ENCODE measurements at regions not wholly inside any gene's neighbourhood (a gene's known extent, or its start where the extent isn't known, plus 50 kb on each side); places are given as distances from the start of the nearest gene placed in this dataset.

DNA sequence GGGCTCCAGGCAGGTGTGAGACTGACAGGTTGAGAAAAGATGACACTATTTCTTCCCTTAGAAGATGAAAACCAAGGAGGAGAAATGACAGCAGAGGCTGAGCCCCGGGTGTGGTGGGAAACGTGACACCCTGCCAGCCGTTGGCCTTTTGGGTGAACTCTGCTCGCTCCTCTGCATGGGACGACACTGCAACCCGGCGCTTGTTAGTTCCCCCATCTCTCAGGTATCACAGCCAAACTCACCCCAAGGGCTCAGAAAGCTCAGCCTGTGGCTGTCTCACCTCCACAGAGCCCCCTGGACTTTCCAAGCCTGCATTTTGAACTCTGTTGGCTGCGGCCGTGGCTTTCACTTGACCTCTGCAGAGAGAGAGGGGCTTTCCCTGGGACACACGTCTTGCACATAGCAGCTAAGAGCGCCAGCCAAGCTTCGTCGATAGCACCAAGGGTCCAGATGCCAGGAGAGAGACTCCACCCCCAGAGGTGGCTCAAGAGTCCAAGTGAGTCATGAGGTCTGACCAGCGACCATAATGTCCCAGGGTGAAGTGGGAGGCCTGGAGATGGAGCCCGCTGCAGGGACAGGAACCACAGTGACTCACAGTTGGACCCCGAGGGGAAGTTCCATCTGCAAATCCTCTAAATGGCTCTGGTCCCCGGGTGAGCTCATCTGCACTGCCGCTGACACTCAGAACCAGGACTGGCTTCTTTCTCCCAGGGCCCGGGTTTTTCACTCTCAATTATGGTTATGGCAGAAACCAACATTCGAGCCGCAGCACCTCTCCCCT, 301.9 kb downstream of the SOX9 start:
- Mint-ChIP-seq H3K9me3 (peaks cover 7% of the 10 kb centered on the region), H3K4me3 (peak overlapping the region; percentile 58), H3K27me3 (peaks cover 8% of the 10 kb centered on the region)

GRCh38 chr17:72423286-72423589, 302.4 kb downstream of the SOX9 start:
- Mint-ChIP-seq H3K27ac (peak overlapping the region; percentile 83), H3K4me3 (peak overlapping the region; percentile 52), H3K9me3 (peaks cover 4% of the 10 kb centered on the region), H3K27me3 (peaks cover 6% of the 10 kb centered on the region), H3K4me1 (peaks cover 29% of the 10 kb centered on the region), H3K36me3 (peaks cover 3% of the 10 kb centered on the region)
- DNase-seq (ENCODE audit: low spot score in 2 of 2) (no peak), ATAC-seq (ENCODE audit: low read depth) (no peak)

More for the DNA sequence above, 301.9 kb downstream of the SOX9 start:
- peak; percentile 53 for ATAC-seq (ENCODE audit: low read depth)
- Mint-ChIP-seq H3K36me3 (peaks cover 5% of the 10 kb centered on the region), H3K27ac (peak overlapping the region; percentile 83), H3K4me1 (peaks cover 29% of the 10 kb centered on the region)
- peak in 1 of 2 donors; percentile 19 for DNase-seq (ENCODE audit: low spot score in 2 of 2)

DNA sequence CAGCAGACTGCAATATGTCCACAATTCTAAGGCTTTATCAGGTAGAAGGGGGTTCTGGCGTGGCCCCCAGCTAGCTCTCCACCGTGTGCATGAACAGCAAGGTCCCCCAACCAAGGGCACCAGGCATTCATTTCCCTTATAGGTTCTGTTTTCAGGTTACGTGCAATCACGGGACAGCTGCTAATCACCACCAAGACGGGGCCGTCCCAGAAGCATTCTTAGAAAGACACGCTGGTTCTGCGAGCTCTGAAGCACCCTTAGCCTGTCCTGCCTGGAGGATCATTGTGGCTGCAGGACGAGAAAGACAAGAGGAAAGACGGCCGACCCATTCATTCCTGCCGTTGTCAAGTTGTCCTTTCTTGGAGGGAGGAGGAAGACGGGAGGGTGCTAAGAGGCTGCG, 302.9 kb downstream of the SOX9 start:
- Mint-ChIP-seq H3K4me1 (peaks cover 29% of the 10 kb centered on the region), H3K36me3 (peaks cover 2% of the 10 kb centered on the region), H3K27ac (no peak overlapping the region), H3K9me3 (peaks cover 2% of the 10 kb centered on the region), H3K4me3 (no peak overlapping the region), H3K27me3 (peaks cover 5% of the 10 kb centered on the region)
- DNase-seq (ENCODE audit: low spot score in 2 of 2) (no peak), ATAC-seq (ENCODE audit: low read depth) (no peak)

DNA sequence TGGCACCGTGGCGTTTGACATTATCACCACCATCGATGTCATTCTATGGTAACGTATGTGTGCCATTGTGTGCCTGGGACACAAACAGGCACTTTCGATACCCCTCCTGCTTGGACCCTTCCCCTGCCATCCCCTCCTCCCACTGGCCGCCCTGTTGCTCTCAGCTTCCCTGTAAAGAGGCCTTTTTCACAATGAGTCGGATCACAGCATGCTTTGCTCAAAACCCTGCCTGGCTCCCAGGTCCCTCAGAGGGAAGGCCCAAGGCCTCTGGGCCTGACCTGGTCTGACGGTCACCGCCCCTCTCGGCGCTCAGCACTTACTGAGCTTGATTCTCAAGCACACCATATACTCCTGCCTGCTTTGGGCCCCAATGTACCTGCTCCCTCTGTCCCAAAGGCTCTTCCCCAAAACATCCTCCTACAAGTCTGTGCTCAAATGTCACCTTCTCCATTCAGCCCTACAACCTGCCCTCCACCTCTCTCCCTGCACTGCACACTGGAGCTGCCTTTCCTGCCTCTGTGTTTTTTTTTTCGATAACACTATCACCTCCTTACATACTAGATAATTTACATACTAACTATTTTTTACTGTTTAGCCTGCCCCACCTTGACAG, 303.8 kb downstream of the SOX9 start:
- ATAC-seq (ENCODE audit: low read depth) = no peak
- no peak for DNase-seq (ENCODE audit: low spot score in 2 of 2)
- H3K27ac Mint-ChIP-seq = no peak overlapping the region
- H3K4me1 Mint-ChIP-seq = peaks cover 29% of the 10 kb centered on the region
- H3K4me3 Mint-ChIP-seq = no peak overlapping the region
- peaks cover 4% of the 10 kb centered on the region for H3K27me3 Mint-ChIP-seq
- no peaks in the 10 kb centered on the region for H3K36me3 Mint-ChIP-seq
- no peaks in the 10 kb centered on the region for H3K9me3 Mint-ChIP-seq

DNA sequence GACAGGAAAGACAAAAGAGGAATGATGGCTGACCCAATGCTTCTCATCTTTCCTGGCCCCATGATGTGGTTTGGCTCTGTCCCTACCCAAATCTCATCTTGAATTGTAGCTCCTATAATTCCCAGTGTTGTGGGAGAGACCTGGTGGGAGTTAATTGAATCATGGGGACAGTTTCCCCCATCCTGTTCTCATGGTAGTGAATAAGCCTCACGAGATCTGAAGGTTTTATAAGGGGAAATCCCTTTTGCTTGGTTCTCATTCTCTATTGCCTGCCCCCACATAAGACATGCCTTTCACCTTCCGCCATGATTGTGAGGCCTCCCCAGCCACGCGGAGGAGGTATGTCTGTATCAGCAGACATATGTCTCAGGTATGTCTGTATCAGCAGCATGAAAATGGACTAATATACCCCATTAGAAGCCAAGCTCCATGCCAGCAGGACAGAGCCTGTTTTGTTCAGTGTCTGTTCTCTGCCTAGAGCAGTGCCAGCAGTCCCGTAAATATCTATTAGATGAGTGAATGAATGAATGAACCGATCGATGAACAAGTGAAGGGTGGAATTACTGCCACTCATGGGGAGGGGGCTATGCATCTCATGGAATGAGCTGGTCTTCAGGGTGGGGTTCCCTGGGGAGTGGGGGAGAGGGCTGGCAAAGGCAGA, 304.4 kb downstream of the SOX9 start:
- H3K27me3 Mint-ChIP-seq = peaks cover 4% of the 10 kb centered on the region
- H3K4me3 Mint-ChIP-seq = no peak overlapping the region
- DNase-seq (ENCODE audit: low spot score in 2 of 2) (no peak), ATAC-seq (ENCODE audit: low read depth) (no peak)
- H3K27ac Mint-ChIP-seq = no peak overlapping the region
- peaks cover 25% of the 10 kb centered on the region for H3K4me1 Mint-ChIP-seq
- H3K9me3 Mint-ChIP-seq = no peaks in the 10 kb centered on the region
- no peaks in the 10 kb centered on the region for H3K36me3 Mint-ChIP-seq

DNA sequence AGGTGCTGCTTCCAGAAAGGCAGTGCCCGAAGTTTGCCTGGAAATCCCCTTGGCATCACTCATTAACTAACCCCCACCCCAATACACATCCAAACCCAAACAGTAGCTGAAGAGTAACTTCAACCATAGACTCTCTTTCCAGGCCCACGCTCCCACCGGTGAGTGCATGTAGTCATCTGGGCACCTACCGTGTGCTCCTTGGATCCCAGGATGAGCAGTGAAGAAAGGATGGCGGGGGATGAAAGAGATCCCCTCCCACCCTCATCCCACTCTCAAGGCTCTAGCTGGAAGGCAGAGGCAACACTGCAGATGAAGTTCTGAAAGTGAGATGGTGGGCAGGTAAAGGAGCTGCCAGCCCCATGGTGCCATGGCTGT, 305.0 kb downstream of the SOX9 start:
- H3K4me1 Mint-ChIP-seq = peaks cover 19% of the 10 kb centered on the region
- no peak overlapping the region for H3K4me3 Mint-ChIP-seq
- no peaks in the 10 kb centered on the region for H3K36me3 Mint-ChIP-seq
- no peak overlapping the region for H3K27ac Mint-ChIP-seq
- no peaks in the 10 kb centered on the region for H3K9me3 Mint-ChIP-seq
- H3K27me3 Mint-ChIP-seq = peaks cover 4% of the 10 kb centered on the region
- no peak for DNase-seq (ENCODE audit: low spot score in 2 of 2)
- ATAC-seq (ENCODE audit: low read depth) = no peak

DNA sequence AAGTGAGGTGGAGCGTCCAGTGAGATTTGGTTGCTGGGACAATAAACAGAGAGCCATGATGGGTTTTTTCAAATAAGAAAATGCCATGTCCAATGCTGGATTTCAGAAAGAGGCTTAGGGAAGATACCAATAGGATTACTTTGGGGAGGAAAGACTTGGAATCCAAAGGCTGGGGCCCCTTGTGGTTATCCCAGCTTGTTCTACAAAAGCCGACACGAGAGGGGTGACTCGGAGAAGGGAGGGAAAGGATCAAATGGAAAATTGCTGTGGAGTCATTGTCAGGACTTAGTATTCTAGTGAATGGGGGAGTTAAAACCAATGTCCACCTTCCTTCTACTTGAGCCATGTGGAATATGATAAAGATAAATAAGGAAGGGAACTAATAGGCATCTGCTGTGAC, 305.5 kb downstream of the SOX9 start:
- no peak for ATAC-seq (ENCODE audit: low read depth)
- H3K4me1 Mint-ChIP-seq = peaks cover 19% of the 10 kb centered on the region

DNA sequence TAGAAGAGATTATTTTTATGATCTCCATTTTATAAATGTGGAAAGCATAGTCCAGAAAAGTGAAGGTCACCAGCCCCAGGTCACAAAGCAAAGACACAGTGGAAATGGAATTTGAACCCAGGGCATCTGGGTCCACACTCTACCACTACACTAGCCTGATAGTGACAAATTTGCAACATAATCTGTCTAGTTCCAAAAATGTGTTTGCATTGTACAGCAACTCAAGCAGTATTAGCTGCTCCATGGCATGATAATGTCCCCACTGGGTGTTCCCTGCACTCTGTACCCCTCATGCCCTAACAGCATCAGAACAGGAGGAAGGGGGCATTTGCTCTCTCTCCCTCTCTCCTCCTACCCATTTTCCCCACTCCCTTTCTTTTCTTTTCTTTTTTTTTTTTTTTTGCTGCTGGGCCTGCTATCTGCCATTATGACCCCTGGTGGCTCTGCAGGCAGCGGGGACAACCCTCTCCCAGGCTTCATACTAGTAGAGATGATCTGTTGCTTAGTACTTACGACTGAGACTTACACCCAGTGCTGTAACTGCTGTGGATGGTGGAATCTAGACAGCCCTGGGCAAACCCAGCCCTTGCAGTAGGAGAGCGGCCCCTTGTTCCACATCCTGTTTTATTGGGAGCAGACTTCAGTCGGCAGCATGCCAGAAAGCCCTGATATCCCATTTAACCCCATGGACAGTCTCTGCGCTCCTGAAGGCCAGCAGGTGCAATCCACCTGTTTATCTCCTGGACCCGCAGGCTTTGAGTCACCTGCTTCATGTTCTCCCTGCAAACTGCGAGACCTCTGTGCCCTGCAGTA, 306.3 kb downstream of the SOX9 start:
- no peak overlapping the region for H3K27ac Mint-ChIP-seq
- peaks cover 12% of the 10 kb centered on the region for H3K4me1 Mint-ChIP-seq
- DNase-seq (ENCODE audit: low spot score in 2 of 2) = no peak
- no peaks in the 10 kb centered on the region for H3K9me3 Mint-ChIP-seq
- peaks cover 4% of the 10 kb centered on the region for H3K27me3 Mint-ChIP-seq
- no peak overlapping the region for H3K4me3 Mint-ChIP-seq
- no peaks in the 10 kb centered on the region for H3K36me3 Mint-ChIP-seq
- ATAC-seq (ENCODE audit: low read depth) = no peak

More for the DNA sequence above, 305.5 kb downstream of the SOX9 start:
- H3K4me3 Mint-ChIP-seq = no peak overlapping the region
- no peaks in the 10 kb centered on the region for H3K9me3 Mint-ChIP-seq
- H3K27me3 Mint-ChIP-seq = peaks cover 4% of the 10 kb centered on the region
- no peaks in the 10 kb centered on the region for H3K36me3 Mint-ChIP-seq
- no peak overlapping the region for H3K27ac Mint-ChIP-seq
- no peak for DNase-seq (ENCODE audit: low spot score in 2 of 2)

DNA sequence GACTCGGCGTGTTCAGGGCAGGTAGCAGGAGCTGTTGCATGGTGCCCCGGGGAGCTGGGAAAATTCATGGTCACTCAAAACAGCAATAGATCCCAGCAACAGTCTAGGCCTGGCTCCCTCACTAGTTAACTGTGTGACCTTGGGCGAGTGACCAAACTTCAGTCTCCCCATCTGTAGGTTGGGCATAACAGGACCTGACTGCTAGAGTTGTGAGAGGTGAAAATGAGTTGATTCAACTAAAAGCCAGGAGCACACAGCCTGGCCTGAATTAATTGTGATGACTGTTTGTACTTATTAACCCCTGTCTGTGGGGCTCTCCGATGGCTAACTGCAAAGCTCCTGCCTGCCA, 306.9 kb downstream of the SOX9 start:
- DNase-seq (ENCODE audit: low spot score in 2 of 2) = no peak
- H3K27ac Mint-ChIP-seq = no peak overlapping the region
- no peak overlapping the region for H3K4me3 Mint-ChIP-seq
- peaks cover 10% of the 10 kb centered on the region for H3K4me1 Mint-ChIP-seq
- no peak for ATAC-seq (ENCODE audit: low read depth)
- no peaks in the 10 kb centered on the region for H3K9me3 Mint-ChIP-seq
- H3K36me3 Mint-ChIP-seq = no peaks in the 10 kb centered on the region
- H3K27me3 Mint-ChIP-seq = peaks cover 4% of the 10 kb centered on the region

- Mint-ChIP-seq H3K9me3 (no peaks in the 10 kb centered on the region), H3K4me1 (peaks cover 2% of the 10 kb centered on the region), H3K4me3 (no peak overlapping the region), H3K27ac (no peak overlapping the region), H3K36me3 (no peaks in the 10 kb centered on the region), H3K27me3 (peaks cover 2% of the 10 kb centered on the region)
- ATAC-seq (ENCODE audit: low read depth) = no peak
- DNase-seq (ENCODE audit: low spot score in 2 of 2) = no peak
Observed at GRCh38 chr17:72429066-72429638, 308.3 kb downstream of the SOX9 start.

DNA sequence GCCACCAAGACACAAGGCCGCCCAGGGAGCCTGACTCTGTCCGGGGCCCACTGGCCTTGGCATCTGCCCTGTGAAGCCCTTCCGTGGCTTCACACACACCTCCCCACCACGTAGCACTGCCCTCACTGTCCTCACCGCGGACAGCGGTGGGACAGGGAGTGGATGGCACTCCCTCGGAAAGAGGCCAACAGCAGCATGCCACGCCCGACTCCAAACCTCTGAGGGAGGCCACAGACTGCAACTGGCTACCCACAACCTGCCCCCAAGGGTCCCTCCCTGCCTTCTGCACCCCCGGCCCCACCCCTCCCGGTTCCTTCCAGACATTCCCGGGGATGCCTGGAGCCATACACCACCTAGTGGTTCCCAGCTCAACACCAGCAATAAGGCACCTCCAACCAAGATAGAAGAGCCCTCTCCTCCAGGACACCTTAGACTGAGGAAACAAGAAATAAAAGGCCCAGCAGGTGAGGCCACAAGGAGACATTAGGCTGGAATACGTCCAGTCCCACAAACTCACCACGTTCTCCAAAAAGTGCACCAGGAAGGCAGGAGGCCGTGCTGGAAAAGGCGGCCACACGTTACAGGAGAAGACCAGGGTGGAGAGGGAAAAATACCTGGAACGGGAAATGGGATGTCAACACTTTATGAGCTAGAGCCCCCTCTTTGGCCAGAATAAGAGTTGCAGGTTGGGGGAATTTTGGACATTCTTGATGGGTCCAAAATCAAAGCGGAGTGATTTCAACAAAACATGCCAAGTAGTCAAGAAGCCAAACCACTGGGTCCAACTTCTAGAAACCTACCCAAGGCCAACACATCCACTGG, 310.0 kb downstream of the SOX9 start:
- H3K27ac Mint-ChIP-seq = no peak overlapping the region

GRCh38 chr17:72432143-72432621, 311.4 kb downstream of the SOX9 start:
- H3K4me1 Mint-ChIP-seq = no peaks in the 10 kb centered on the region

More for the DNA sequence above, 310.0 kb downstream of the SOX9 start:
- Mint-ChIP-seq H3K9me3 (no peaks in the 10 kb centered on the region), H3K4me3 (no peak overlapping the region), H3K27me3 (peaks cover 1% of the 10 kb centered on the region), H3K36me3 (no peaks in the 10 kb centered on the region), H3K4me1 (peaks cover 2% of the 10 kb centered on the region)
- DNase-seq (ENCODE audit: low spot score in 2 of 2) (no peak), ATAC-seq (ENCODE audit: low read depth) (no peak)

GRCh38 chr17:72432881-72433280, 312.1 kb downstream of the SOX9 start:
- H3K9me3 Mint-ChIP-seq = peaks cover 1% of the 10 kb centered on the region
- H3K4me3 Mint-ChIP-seq = no peak overlapping the region
- DNase-seq (ENCODE audit: low spot score in 2 of 2) (no peak), ATAC-seq (ENCODE audit: low read depth) (no peak)
- no peaks in the 10 kb centered on the region for H3K36me3 Mint-ChIP-seq
- peaks cover 3% of the 10 kb centered on the region for H3K27me3 Mint-ChIP-seq
- H3K27ac Mint-ChIP-seq = no peak overlapping the region
- H3K4me1 Mint-ChIP-seq = no peaks in the 10 kb centered on the region

More at GRCh38 chr17:72432143-72432621, 311.4 kb downstream of the SOX9 start:
- Mint-ChIP-seq H3K27ac (no peak overlapping the region), H3K27me3 (peaks cover 3% of the 10 kb centered on the region), H3K36me3 (no peaks in the 10 kb centered on the region), H3K4me3 (no peak overlapping the region), H3K9me3 (peaks cover 1% of the 10 kb centered on the region)
- ATAC-seq (ENCODE audit: low read depth) (no peak), DNase-seq (ENCODE audit: low spot score in 2 of 2) (no peak)
